ENCODE measurements at regions not wholly inside any gene's neighbourhood (a gene's known extent, or its start where the extent isn't known, plus 50 kb on each side); places are given as distances from the start of the nearest gene placed in this dataset.
"Not testable (repeated sequence)": the region's sequence is repeated elsewhere in the genome, so short reads cannot be mapped to it uniquely, and the experiment has no call there.

DNA sequence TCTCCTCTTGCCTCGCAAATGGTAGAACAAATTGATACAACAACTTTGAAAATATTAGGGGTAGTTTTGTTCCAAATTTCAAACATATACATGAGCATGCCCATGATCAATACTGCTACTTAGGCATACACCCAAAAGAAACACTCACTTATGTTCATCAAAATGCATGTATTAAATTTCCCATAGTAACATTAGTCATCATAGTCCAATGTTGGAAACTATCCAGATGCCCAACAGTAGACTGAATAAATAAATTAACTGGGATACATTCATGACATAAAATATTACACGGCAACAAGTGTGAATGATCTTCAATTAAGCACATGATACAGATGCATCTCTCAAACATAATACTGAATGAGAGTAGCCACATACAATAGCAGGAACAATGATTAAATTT, 391.6 kb downstream of the CDH11 start:
- DNase-seq (ENCODE audit: low read depth, low spot score) = no peak

DNA sequence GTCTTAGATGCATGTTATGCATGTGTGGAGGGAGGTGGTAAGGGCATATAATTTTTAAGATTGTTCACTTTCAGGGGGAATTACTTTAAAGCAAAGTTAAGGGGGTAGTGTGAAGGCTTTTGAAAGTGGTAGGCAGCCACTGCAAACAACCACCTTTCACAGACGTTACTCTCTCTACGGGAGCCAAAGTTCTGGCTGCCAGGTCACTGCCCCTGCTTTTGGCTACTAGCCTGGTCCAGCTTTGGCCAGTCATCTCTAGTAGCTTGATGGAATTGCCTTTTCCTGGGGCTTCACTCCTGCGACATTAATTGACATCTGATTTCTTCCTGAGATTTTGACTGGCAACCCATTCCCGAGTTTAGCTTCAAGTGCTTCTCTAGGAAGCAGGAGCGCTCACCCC, 397.5 kb downstream of the CDH11 start:
- no peak for DNase-seq (ENCODE audit: low read depth, low spot score)

DNA sequence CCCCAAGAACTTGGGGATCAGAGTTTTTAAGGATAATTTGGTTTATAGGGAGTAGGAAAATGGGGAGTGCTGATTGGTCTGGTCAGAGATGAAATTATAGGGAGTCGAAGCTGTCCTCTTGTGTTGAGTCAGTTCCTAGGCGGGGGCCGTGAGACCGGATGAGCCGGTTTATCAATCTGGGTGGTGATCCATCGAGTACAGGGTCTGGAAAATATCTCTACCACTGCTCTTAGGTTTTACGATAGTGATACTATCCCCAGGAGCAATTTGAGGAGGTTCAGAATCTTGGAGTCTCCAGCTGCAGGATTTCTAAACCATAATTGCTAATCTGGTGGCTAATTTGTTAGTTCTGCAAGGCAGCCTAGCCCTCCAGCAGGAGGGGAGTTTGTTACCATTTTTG, 403.4 kb downstream of the CDH11 start:
- DNase-seq (ENCODE audit: low read depth, low spot score) = peak; percentile 24

DNA sequence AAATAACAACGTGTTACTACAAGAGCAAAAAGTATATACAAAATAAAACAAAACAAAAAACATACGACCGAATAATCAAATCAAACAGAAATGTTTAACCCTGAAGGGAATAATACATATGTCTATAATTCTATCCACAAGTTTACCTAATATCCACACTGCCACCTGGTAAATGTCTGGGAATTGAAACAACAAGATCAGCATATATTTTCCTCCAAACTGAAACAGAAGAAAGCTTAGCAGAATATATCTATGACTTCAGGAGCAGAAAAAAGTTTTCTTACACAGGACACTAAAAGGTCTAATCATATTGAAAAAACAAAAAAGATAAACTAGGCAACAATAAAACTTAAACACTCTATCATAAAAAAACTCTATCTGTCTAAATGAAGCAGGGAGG, 404.0 kb downstream of the CDH11 start:
- no peak for DNase-seq (ENCODE audit: low read depth, low spot score)

DNA sequence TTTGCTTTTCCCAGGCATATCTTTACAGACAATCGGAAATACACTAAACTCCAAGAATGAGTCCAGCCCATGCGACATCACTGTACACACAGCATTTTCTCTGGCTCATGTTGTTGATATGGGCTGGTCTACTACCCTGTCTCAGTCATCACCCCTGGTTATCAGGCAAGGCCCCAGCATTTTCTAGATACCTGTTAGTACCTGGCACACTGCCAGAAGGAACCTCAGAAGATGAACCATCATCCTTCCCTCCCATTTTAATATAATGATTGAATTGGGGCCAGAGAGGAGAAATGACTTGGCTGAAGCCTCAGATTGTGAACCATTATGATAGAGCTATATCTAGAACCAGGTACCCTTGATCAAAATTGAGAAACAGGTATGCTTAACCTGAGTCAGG, 406.2 kb downstream of the CDH11 start:
- no peak for DNase-seq (ENCODE audit: low read depth, low spot score)

DNA sequence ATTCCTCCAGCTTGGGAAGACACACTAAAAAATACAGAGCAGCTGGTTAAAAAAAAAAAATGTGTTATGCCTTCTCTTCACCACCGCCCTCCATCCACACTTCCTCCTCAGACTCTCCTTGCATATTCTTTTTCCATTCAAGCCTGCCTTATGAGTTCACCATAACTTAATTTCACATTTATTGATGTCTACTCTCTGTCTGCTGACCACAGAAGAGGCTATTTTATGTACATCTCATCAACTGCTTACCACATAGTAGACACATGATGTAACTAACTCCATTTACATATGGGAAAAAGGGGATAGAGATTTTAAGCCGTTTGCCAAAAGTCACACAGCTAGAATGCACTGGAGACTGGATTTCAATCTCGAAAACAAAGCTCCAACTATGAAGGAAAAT, 409.8 kb downstream of the CDH11 start:
- no peak for DNase-seq (ENCODE audit: low read depth, low spot score)

DNA sequence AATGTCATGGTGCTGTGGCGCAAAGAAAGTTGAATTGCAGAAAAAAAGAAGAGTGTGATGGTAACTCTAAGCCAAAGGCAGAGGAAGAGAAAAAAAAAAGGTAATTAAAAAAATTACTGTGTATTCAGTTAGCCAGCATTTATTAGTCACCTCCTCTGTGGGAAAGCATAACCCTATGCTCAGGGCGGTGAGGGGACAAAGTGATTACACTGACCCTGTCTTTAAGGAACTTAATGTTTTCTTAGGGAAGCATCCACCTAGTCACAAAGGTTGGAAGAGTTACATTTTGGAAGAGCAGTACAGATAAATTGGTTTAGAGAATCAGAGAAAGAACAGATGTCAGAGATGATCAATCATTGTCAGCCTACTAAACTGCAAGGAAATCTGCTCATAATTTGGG, 410.3 kb downstream of the CDH11 start:
- no peak for DNase-seq (ENCODE audit: low read depth, low spot score)

DNA sequence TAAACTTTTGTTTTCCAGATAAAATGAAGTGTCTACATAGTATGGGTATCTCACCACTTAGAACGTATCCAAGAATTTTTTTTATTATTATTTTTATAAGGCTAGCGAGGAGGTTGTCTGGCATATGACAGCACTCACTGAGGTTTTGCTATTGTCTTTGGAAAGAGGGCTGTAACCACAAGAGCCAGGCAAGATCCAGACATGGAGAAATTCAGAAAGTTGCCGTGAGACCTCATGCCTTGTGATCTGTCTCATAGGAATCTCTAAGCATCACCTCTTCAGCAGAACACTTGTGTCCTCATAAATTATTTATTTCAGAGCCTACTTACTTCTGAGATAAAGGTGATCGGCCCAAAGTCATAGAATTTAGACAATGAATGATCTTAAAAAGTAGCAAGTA, 410.8 kb downstream of the CDH11 start:
- no peak for DNase-seq (ENCODE audit: low read depth, low spot score)

DNA sequence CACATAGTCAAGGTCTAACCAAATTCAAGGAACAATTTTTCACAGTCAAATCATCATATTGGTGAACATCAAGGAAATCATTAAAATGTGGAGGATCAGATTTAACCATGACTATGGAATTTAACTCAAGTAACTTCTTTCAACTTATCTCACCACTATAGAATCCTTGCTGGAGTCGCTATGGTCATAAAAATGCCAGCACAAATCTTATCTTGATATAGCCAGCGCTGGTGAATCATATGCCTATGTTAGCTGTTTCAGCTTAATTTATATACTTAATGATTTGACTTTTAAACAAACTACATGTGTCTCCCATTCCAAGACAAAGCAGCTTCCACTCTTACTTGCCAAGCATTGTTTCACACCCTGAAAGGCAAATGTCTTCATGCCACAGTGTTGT, 416.4 kb downstream of the CDH11 start:
- no peak for DNase-seq (ENCODE audit: low read depth, low spot score)

DNA sequence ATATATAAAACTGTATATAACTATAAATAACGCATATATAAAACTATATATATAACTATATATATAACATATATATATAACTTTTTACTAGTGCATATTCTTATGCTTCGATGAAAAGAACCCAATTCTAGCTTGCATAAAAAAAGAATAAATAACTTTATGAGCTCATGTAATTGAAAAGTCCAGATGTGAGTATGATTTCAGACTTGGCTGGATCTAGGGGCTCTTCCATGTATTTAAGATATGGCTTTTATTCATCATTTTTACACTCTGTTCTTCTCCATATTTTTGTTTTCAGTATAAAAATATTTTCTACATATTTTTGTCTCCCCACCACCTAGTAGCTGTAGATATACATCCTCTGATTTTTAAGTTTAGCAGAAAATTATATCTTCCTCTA, 417.5 kb downstream of the CDH11 start:
- DNase-seq (ENCODE audit: low read depth, low spot score) = no peak

DNA sequence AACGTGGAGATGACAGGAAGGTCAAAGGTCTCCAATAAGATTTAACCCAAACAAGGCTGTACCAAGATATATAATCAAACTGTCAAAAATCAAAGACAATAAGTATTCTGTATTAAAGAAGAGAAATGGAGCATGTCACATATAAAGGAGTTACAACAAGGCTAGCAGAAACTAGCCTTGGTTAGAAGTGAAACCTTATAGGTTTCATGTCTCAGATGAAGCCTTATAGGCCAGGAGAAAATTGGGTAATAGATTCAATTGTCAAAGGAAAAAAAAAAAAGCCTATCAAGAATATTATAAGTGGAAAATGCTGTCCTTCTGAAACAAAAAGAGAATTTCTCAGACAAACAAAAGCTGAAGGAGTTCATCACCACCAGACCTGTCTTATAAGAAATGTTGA, 419.4 kb downstream of the CDH11 start:
- DNase-seq (ENCODE audit: low read depth, low spot score) = no peak

DNA sequence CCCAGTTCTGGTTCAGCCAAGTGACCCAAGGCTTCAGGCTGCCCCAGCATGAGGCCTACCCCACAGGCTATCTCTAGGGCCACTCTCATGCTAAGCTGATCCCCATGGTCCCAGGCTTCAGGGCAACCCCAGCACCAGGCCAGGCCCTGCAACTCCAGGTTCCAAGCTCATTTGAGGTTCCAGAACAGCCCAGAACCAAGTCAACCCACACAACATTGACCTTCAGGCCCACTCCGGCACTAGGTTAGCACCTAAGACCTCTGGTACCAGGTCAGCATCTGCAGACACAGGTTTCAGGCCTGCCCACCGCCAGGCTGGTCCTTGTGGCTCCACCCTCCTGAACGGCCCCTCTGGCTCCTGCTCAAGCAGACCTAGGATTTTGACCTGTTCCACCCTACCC, 421.2 kb downstream of the CDH11 start:
- no peak for DNase-seq (ENCODE audit: low read depth, low spot score)

DNA sequence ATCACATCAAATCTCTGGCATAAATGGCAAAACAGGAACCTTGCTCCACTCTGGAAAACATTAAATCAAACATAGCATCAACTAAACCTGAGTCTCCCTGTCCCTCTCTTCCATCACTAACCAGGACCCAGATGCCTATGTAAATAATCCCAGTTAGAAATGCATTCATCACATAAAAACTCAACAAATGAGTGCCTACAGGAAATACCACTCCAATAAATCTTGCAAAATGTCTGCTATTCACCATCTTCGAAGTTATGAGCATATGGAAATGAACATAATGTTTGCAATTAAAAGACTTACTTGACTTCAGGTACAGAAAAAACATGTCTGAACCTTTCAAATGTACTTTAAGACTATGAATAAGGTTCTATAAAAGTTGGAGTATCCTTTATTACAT, 425.0 kb downstream of the CDH11 start:
- DNase-seq (ENCODE audit: low read depth, low spot score) = no peak

DNA sequence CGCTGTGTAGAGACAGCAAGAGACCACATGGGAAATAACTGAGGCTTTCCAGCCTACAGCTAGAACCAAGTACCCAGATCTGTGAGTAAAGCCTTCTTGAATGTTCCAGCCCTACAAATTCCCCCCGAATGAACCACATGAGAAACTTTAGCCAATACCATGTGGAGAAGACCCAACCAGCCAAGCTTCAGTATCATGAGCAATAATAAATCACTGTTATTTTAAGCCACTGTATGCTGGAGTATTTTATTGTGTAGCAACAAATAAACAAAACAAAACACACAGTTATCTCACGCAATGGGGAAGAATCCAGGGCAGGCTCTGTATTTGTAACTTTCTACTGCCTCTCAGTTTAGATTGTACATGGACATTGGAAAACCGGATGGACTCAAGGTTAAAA, 426.2 kb downstream of the CDH11 start:
- DNase-seq (ENCODE audit: low read depth, low spot score) = no peak

DNA sequence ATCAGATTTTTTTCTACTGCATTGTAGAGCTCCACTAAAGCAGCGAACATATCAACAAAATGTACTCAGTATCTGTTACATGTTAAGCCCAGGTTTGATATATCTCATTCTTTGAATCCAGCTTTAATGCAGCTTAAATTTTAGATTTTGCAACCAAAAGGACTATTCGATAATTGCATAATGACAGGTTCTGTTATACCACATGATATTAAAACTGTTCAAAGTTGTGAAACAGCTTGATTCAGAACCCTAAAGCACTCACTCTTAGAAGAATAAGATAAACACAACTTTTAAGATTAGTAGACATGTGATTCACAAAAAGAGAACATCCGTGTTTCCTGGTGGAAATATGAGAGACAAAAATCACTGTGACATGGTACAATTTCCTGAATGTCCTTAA, 427.9 kb downstream of the CDH11 start:
- DNase-seq (ENCODE audit: low read depth, low spot score) = no peak

DNA sequence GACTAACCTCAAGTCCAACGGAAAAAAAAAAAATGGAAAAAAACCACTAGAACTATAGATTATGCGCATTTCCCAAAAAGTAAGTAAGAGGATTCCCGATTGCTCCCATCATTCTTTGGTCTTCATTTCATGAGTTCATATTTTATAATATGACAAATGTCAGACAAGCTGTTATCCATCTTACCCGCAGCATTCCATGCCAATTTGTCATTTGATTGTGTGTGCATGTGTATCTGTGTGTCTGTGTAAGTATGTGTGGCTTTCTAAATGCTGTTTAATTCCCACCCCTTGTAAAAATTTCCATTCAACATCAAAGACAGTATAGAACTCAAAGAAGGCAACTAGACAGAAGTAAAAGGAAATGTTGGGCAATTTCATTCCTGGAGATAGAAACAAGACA, 434.1 kb downstream of the CDH11 start:
- no peak for DNase-seq (ENCODE audit: low read depth, low spot score)

DNA sequence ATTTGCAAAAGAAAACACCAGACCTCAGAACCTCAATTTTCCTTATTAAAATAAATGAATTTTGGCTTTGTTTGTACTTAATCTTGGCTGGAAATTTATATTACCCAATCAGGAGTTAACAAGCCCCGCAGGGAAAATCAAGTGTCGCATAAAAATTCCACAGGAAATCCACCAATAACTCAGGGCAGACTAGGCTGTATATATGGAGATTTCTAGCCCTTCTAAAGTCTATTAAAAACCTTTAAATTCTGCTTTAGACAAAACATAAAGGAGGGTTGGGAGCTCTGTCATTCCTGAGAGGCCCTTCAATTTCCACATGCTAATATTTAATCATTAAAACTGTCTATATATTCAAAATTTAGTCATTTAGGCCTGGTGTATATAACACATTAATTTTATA, 434.7 kb downstream of the CDH11 start:
- no peak for DNase-seq (ENCODE audit: low read depth, low spot score)

DNA sequence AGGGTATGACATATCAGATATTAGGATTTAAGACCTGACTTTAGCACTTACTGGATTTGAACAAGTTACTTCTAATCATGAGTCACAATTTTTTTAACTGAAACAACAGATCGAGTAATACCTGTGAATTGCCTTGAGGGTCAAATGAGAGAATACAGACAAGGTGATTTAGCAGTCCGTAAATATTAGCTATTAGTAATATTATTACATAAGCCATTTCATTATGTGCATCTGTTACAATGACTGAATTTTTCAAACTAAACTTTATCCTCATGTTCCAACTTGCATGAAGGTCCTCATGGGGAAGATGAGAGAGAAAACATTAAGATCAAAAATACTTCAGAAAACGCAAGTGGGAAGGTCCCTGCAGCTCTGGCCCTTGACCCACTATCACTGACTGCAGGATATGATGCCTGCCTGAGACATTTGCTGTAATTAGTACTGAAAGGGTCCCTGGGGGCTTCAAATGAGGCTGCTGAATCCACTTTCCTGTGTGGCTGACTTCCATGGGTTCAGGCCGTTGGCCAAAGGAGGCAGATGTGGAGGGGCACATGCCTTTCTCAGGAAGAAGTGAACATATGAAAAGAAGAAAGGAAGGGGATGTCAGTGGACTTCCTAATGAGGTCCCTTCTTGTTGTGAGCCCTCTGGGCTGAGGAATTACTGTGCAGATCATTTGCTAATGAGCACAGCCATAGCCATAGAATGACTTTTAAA, 441.7 kb downstream of the CDH11 start:
- no peak for DNase-seq (ENCODE audit: low read depth, low spot score)

DNA sequence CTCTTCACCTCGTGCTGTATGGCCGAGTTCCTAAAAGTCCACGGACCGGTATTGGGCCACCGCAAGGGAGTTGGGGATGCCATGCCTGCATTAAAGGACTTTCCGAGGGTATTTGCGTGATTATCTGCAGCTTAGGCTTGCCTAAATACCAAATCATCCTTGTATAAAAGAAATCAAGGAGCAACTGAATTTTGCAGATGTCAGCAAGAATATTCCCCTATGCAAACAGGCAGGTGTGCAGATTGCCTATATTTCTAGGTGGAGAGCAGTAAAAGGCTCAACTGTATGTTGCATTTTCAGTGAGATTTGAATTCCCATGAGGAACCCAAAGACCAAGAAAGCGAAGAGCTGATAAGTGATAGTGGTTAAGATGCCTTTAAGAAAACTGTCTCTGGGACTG, 452.3 kb downstream of the CDH11 start:
- DNase-seq (ENCODE audit: low read depth, low spot score) = no peak

DNA sequence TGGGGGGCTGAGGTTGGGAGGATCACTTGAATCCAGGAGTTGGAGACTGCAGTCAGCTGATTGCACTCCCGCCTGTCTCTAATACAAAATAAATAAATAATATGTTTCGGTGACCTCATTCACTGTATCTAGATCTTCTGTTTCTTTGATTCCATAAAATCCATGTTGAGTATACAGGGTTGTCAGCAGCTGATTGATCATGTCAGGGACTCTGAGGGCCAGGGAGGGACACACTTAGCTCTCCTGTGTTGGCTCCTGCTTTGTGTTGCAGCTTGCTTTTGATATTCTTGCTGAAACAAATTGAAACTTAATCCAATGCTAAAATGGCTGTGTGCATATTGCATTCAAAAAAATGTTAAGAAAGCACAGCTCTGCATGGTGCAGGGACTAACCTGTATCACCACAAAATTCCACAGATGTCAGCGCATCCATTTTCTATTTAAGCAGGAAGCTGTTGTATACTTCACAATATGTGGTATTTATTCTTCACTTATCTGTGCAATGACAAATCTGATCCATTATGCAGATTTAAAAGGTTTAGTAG, 454.5 kb downstream of the CDH11 start:
- DNase-seq (ENCODE audit: low read depth, low spot score) = no peak

DNA sequence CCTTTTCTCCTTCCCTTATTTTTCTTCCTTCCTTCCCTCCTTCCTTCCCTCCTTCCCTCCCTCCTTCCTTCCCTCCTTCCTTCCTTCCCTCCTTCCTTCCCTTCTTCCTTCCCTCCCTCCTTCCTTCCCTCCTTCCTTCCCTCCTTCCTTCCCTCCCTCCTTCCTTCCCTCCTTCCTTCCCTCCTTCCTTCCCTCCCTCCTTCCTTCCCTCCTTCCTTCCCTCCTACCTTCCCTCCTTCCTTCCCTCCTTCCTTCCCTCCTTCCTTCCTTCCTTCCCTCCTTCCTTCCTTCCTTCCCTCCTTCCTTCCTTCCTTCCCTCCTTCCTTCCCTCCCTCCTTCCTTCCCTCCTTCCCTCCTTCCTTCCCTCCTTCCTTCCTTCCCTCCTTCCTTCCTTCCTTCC, 459.6 kb downstream of the CDH11 start:
- DNase-seq (ENCODE audit: low read depth, low spot score) = not testable (repeated sequence)

DNA sequence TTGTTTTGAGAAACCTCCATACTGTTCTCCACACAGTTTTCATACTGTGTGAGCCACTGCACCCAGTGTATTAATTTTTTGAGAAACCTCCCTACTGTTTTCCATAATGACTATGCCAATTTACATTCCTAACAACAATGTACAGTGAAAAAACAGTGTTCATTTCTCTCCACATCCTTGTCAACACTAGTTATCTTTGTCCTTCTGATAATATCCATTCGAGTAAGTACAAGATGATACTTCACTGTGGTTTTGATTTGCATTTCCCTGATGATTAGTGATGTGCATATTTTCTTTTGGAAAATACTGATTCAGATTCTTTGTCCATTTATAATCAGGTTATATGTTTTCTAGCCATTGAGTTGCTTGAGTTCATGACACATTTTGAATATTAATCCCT, 462.0 kb downstream of the CDH11 start:
- no peak for DNase-seq (ENCODE audit: low read depth, low spot score)

DNA sequence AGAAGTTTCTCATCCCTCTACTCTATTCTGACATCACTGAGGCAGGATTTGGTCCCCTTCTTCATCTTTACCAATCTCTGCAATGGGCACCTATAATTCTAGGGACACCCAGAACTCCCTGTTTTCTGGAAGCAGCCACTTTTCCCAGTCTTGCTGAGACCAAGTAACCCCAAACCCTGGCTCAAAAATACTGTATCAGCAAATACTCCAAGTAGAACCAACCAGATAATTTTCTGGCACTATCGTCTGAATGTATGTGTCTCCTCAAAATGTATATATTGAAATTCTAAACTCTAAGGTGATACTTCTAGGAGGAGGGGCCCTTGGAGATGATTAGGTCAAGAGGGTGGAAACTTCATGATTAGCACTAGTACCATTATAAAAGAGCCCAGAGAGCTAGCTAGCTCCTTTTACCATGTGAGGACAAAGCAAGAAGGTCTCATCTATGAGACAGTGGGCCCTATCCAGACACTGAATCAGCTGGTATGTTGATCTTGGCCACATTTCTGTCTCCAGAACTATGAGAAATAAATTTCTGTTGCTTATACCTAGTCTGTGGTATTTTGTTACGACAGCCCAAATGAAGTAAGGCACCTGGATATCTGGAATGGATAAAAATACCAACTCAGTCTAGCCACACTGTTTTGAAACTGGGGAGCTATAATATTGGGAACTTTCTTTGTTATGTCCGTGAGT, 464.4 kb downstream of the CDH11 start:
- no peak for DNase-seq (ENCODE audit: low read depth, low spot score)

Data from ELF-1 (cell line).